ENCODE measurements at regions not wholly inside any gene's neighbourhood (a gene's known extent, or its start where the extent isn't known, plus 50 kb on each side); places are given as distances from the start of the nearest gene placed in this dataset.

GRCh38 chr13:89965252-89965651, 1382.2 kb upstream of the MIR17HG start:
- Histone ChIP-seq H3F3A (ENCODE audit: control insufficient read depth, insufficient read depth) (no peaks in the 10 kb centered on the region), H3K36me3 (ENCODE audit: control insufficient read depth, low read length) (no peaks in the 10 kb centered on the region), H3K4me3 (ENCODE audit: low read length) (no peak overlapping the region), H3K4me2 (ENCODE audit: low read length) (no peak overlapping the region), H3K79me2 (ENCODE audit: control insufficient read depth, low read length) (no peaks in the 10 kb centered on the region), H4K20me1 (ENCODE audit: control insufficient read depth, insufficient read depth, low read depth, low read length) (no peaks in the 10 kb centered on the region), H3K9me3 (ENCODE audit: control insufficient read depth, insufficient read depth, low read length) (no peaks in the 10 kb centered on the region), H3K27ac (ENCODE audit: low read depth, low read length) (no peak overlapping the region), H3K4me1 (ENCODE audit: control insufficient read depth, low read length) (no peaks in the 10 kb centered on the region), H3K9me2 (replicated peaks; ENCODE audit: control insufficient read depth, low read length) (no peaks in the 10 kb centered on the region), H3K27me3 (ENCODE audit: control insufficient read depth, low read length) (no peaks in the 10 kb centered on the region)
- no peak for TF ChIP-seq CTCF (IDR thresholded peaks at IDR 0.05; ENCODE audit: low read depth, low read length, poor library complexity, severe bottlenecking)

GRCh38 chr13:89966524-89966923, 1381.0 kb upstream of the MIR17HG start:
- Histone ChIP-seq H3K4me3 (ENCODE audit: low read length) (no peak overlapping the region), H3K79me2 (ENCODE audit: control insufficient read depth, low read length) (no peaks in the 10 kb centered on the region), H3K4me1 (ENCODE audit: control insufficient read depth, low read length) (no peaks in the 10 kb centered on the region), H3K4me2 (ENCODE audit: low read length) (no peak overlapping the region), H3K9me2 (replicated peaks; ENCODE audit: control insufficient read depth, low read length) (no peaks in the 10 kb centered on the region), H3F3A (ENCODE audit: control insufficient read depth, insufficient read depth) (no peaks in the 10 kb centered on the region), H3K27ac (ENCODE audit: low read depth, low read length) (no peak overlapping the region), H4K20me1 (ENCODE audit: control insufficient read depth, insufficient read depth, low read depth, low read length) (no peaks in the 10 kb centered on the region), H3K27me3 (ENCODE audit: control insufficient read depth, low read length) (no peaks in the 10 kb centered on the region), H3K9me3 (ENCODE audit: control insufficient read depth, insufficient read depth, low read length) (no peaks in the 10 kb centered on the region), H3K36me3 (ENCODE audit: control insufficient read depth, low read length) (no peaks in the 10 kb centered on the region)
- TF ChIP-seq CTCF (IDR thresholded peaks at IDR 0.05; ENCODE audit: low read depth, low read length, poor library complexity, severe bottlenecking), result no peak
- no peak for TF ChIP-seq EZH2phosphoT487 (IDR thresholded peaks at IDR 0.05; ENCODE audit: borderline replicate concordance, low read length)

- no peaks in the 10 kb centered on the region for H3F3A ChIP-seq (ENCODE audit: control insufficient read depth, insufficient read depth)
- no peaks in the 10 kb centered on the region for H3K27me3 ChIP-seq (ENCODE audit: control insufficient read depth, low read length)
- H3K9me2 ChIP-seq (replicated peaks; ENCODE audit: control insufficient read depth, low read length), result no peaks in the 10 kb centered on the region
- no peaks in the 10 kb centered on the region for H3K4me1 ChIP-seq (ENCODE audit: control insufficient read depth, low read length)
- TF ChIP-seq EZH2phosphoT487 (IDR thresholded peaks at IDR 0.05; ENCODE audit: borderline replicate concordance, low read length), result no peak
- no peak for TF ChIP-seq CTCF (IDR thresholded peaks at IDR 0.05; ENCODE audit: low read depth, low read length, poor library complexity, severe bottlenecking)
- H3K27ac ChIP-seq (ENCODE audit: low read depth, low read length), result no peak overlapping the region
- no peaks in the 10 kb centered on the region for H4K20me1 ChIP-seq (ENCODE audit: control insufficient read depth, insufficient read depth, low read depth, low read length)
- no peaks in the 10 kb centered on the region for H3K36me3 ChIP-seq (ENCODE audit: control insufficient read depth, low read length)
- no peaks in the 10 kb centered on the region for H3K9me3 ChIP-seq (ENCODE audit: control insufficient read depth, insufficient read depth, low read length)
- H3K4me3 ChIP-seq (ENCODE audit: low read length), result no peak overlapping the region
- no peak overlapping the region for H3K4me2 ChIP-seq (ENCODE audit: low read length)
- no peaks in the 10 kb centered on the region for H3K79me2 ChIP-seq (ENCODE audit: control insufficient read depth, low read length)
These were observed 1379.8 kb upstream of the MIR17HG start for GRCh38 chr13:89967701-89968100.

GRCh38 chr13:89968470-89968869, 1379.0 kb upstream of the MIR17HG start:
- H3F3A ChIP-seq (ENCODE audit: control insufficient read depth, insufficient read depth), result no peaks in the 10 kb centered on the region
- no peaks in the 10 kb centered on the region for H3K9me3 ChIP-seq (ENCODE audit: control insufficient read depth, insufficient read depth, low read length)
- H3K4me1 ChIP-seq (ENCODE audit: control insufficient read depth, low read length), result no peaks in the 10 kb centered on the region
- no peaks in the 10 kb centered on the region for H3K27me3 ChIP-seq (ENCODE audit: control insufficient read depth, low read length)
- no peaks in the 10 kb centered on the region for H3K36me3 ChIP-seq (ENCODE audit: control insufficient read depth, low read length)
- no peaks in the 10 kb centered on the region for H4K20me1 ChIP-seq (ENCODE audit: control insufficient read depth, insufficient read depth, low read depth, low read length)
- no peaks in the 10 kb centered on the region for H3K9me2 ChIP-seq (replicated peaks; ENCODE audit: control insufficient read depth, low read length)
- H3K4me3 ChIP-seq (ENCODE audit: low read length), result no peak overlapping the region
- no peaks in the 10 kb centered on the region for H3K79me2 ChIP-seq (ENCODE audit: control insufficient read depth, low read length)
- H3K4me2 ChIP-seq (ENCODE audit: low read length), result no peak overlapping the region
- no peak for TF ChIP-seq CTCF (IDR thresholded peaks at IDR 0.05; ENCODE audit: low read depth, low read length, poor library complexity, severe bottlenecking)
- TF ChIP-seq EZH2phosphoT487 (IDR thresholded peaks at IDR 0.05; ENCODE audit: borderline replicate concordance, low read length), result no peak
- H3K27ac ChIP-seq (ENCODE audit: low read depth, low read length), result no peak overlapping the region
